ENCODE measurements at regions not wholly inside any gene's neighbourhood (a gene's known extent, or its start where the extent isn't known, plus 50 kb on each side); places are given as distances from the start of the nearest gene placed in this dataset.

- H3K9me3 ChIP-seq (ENCODE audit: control insufficient read depth in 2 of 2, insufficient read depth in 1 of 2, low read depth in 1 of 2, low read length in 1 of 2), result peaks cover 0 to 3% of the 10 kb centered on the region in 2 donors
- no peaks in the 10 kb centered on the region for H3K36me3 ChIP-seq (ENCODE audit: control insufficient read depth in 2 of 2, insufficient read depth in 2 of 2, low read length in 1 of 2)
- no peaks in the 10 kb centered on the region for H3K4me1 ChIP-seq (ENCODE audit: control insufficient read depth in 2 of 2, insufficient read depth in 2 of 2, low read length in 1 of 2)
- no peaks in the 10 kb centered on the region for H3K27me3 ChIP-seq (ENCODE audit: control insufficient read depth in 1 of 2, insufficient read depth in 2 of 2, low read length in 2 of 2)
- no peak overlapping the region for H3K27ac ChIP-seq (ENCODE audit: low read depth in 2 of 2, low read length in 1 of 2)
- H3K4me3 ChIP-seq (ENCODE audit: low read depth in 1 of 2, low read length in 2 of 2), result no peak overlapping the region
- 79 to 84% methylated on average over 5 of the region's 5 CpGs for WGBS, 2 donors
Observed at GRCh38 chr19:32138416-32138815, 207.0 kb upstream of the ZNF507 start.

- 56 to 58% methylated on average over 7 of the region's 7 CpGs for WGBS, 2 donors
Observed at GRCh38 chr19:32141840-32142511, 203.4 kb upstream of the ZNF507 start.

GRCh38 chr19:32146664-32147063 is 198.7 kb upstream of the ZNF507 start:
- no peaks in the 10 kb centered on the region for H3K27me3 ChIP-seq (ENCODE audit: control insufficient read depth in 1 of 2, insufficient read depth in 2 of 2, low read length in 2 of 2)
- no peaks in the 10 kb centered on the region for H3K4me1 ChIP-seq (ENCODE audit: control insufficient read depth in 2 of 2, insufficient read depth in 2 of 2, low read length in 1 of 2)
- H3K9me3 ChIP-seq (ENCODE audit: control insufficient read depth in 2 of 2, insufficient read depth in 1 of 2, low read depth in 1 of 2, low read length in 1 of 2), result peaks cover 0 to 7% of the 10 kb centered on the region in 2 donors
- H3K4me3 ChIP-seq (ENCODE audit: low read depth in 1 of 2, low read length in 2 of 2), result no peak overlapping the region
- no peaks in the 10 kb centered on the region for H3K36me3 ChIP-seq (ENCODE audit: control insufficient read depth in 2 of 2, insufficient read depth in 2 of 2, low read length in 1 of 2)
- H3K27ac ChIP-seq (ENCODE audit: low read depth in 2 of 2, low read length in 1 of 2), result no peak overlapping the region

More at GRCh38 chr19:32141840-32142511, 203.4 kb upstream of the ZNF507 start:
- Histone ChIP-seq H3K36me3 (ENCODE audit: control insufficient read depth in 2 of 2, insufficient read depth in 2 of 2, low read length in 1 of 2) (no peaks in the 10 kb centered on the region), H3K4me3 (ENCODE audit: low read depth in 1 of 2, low read length in 2 of 2) (no peak overlapping the region), H3K9me3 (ENCODE audit: control insufficient read depth in 2 of 2, insufficient read depth in 1 of 2, low read depth in 1 of 2, low read length in 1 of 2) (peaks cover 0 to 10% of the 10 kb centered on the region in 2 donors), H3K4me1 (ENCODE audit: control insufficient read depth in 2 of 2, insufficient read depth in 2 of 2, low read length in 1 of 2) (no peaks in the 10 kb centered on the region), H3K27me3 (ENCODE audit: control insufficient read depth in 1 of 2, insufficient read depth in 2 of 2, low read length in 2 of 2) (no peaks in the 10 kb centered on the region), H3K27ac (ENCODE audit: low read depth in 2 of 2, low read length in 1 of 2) (no peak overlapping the region)

- no peaks in the 10 kb centered on the region for H3K4me1 ChIP-seq (ENCODE audit: control insufficient read depth in 2 of 2, insufficient read depth in 2 of 2, low read length in 1 of 2)
Observed at GRCh38 chr19:32150605-32151004, 194.8 kb upstream of the ZNF507 start.

GRCh38 chr19:32154418-32154817 is 191.0 kb upstream of the ZNF507 start:
- peaks cover 0 to 2% of the 10 kb centered on the region in 2 donors for H3K9me3 ChIP-seq (ENCODE audit: control insufficient read depth in 2 of 2, insufficient read depth in 1 of 2, low read depth in 1 of 2, low read length in 1 of 2)
- whole genome bisulfite sequencing, 2 donors, result 84 to 94% methylated on average over 4 of the region's 4 CpGs
- no peaks in the 10 kb centered on the region for H3K4me1 ChIP-seq (ENCODE audit: control insufficient read depth in 2 of 2, insufficient read depth in 2 of 2, low read length in 1 of 2)
- H3K36me3 ChIP-seq (ENCODE audit: control insufficient read depth in 2 of 2, insufficient read depth in 2 of 2, low read length in 1 of 2), result no peaks in the 10 kb centered on the region
- no peak overlapping the region for H3K4me3 ChIP-seq (ENCODE audit: low read depth in 1 of 2, low read length in 2 of 2)
- no peak overlapping the region for H3K27ac ChIP-seq (ENCODE audit: low read depth in 2 of 2, low read length in 1 of 2)
- no peaks in the 10 kb centered on the region for H3K27me3 ChIP-seq (ENCODE audit: control insufficient read depth in 1 of 2, insufficient read depth in 2 of 2, low read length in 2 of 2)

More at GRCh38 chr19:32150605-32151004, 194.8 kb upstream of the ZNF507 start:
- Histone ChIP-seq H3K4me3 (ENCODE audit: low read depth in 1 of 2, low read length in 2 of 2) (no peak overlapping the region), H3K36me3 (ENCODE audit: control insufficient read depth in 2 of 2, insufficient read depth in 2 of 2, low read length in 1 of 2) (no peaks in the 10 kb centered on the region), H3K27ac (ENCODE audit: low read depth in 2 of 2, low read length in 1 of 2) (no peak overlapping the region), H3K9me3 (ENCODE audit: control insufficient read depth in 2 of 2, insufficient read depth in 1 of 2, low read depth in 1 of 2, low read length in 1 of 2) (peaks cover 0 to 1% of the 10 kb centered on the region in 2 donors), H3K27me3 (ENCODE audit: control insufficient read depth in 1 of 2, insufficient read depth in 2 of 2, low read length in 2 of 2) (no peaks in the 10 kb centered on the region)

- Histone ChIP-seq H3K27me3 (ENCODE audit: control insufficient read depth in 1 of 2, insufficient read depth in 2 of 2, low read length in 2 of 2) (no peaks in the 10 kb centered on the region), H3K27ac (ENCODE audit: low read depth in 2 of 2, low read length in 1 of 2) (no peak overlapping the region), H3K36me3 (ENCODE audit: control insufficient read depth in 2 of 2, insufficient read depth in 2 of 2, low read length in 1 of 2) (no peaks in the 10 kb centered on the region), H3K4me3 (ENCODE audit: low read depth in 1 of 2, low read length in 2 of 2) (no peak overlapping the region), H3K9me3 (ENCODE audit: control insufficient read depth in 2 of 2, insufficient read depth in 1 of 2, low read depth in 1 of 2, low read length in 1 of 2) (no peaks in the 10 kb centered on the region), H3K4me1 (ENCODE audit: control insufficient read depth in 2 of 2, insufficient read depth in 2 of 2, low read length in 1 of 2) (no peaks in the 10 kb centered on the region)
- 65 to 66% methylated on average over 3 of the region's 3 CpGs for WGBS, 2 donors
Observed at GRCh38 chr19:32164384-32164992, 180.9 kb upstream of the ZNF507 start.

- H3K27me3 ChIP-seq (ENCODE audit: control insufficient read depth in 1 of 2, insufficient read depth in 2 of 2, low read length in 2 of 2), result no peaks in the 10 kb centered on the region
- no peak overlapping the region for H3K27ac ChIP-seq (ENCODE audit: low read depth in 2 of 2, low read length in 1 of 2)
- H3K4me3 ChIP-seq (ENCODE audit: low read depth in 1 of 2, low read length in 2 of 2), result no peak overlapping the region
- H3K36me3 ChIP-seq (ENCODE audit: control insufficient read depth in 2 of 2, insufficient read depth in 2 of 2, low read length in 1 of 2), result no peaks in the 10 kb centered on the region
- 72 to 74% methylated on average over 11 of the region's 11 CpGs for WGBS, 2 donors
- H3K9me3 ChIP-seq (ENCODE audit: control insufficient read depth in 2 of 2, insufficient read depth in 1 of 2, low read depth in 1 of 2, low read length in 1 of 2), result no peaks in the 10 kb centered on the region
- H3K4me1 ChIP-seq (ENCODE audit: control insufficient read depth in 2 of 2, insufficient read depth in 2 of 2, low read length in 1 of 2), result no peaks in the 10 kb centered on the region
Observed at GRCh38 chr19:32165141-32165540, 180.3 kb upstream of the ZNF507 start.

GRCh38 chr19:32165750-32166149 is 179.7 kb upstream of the ZNF507 start:
- WGBS, 2 donors, result 72 to 75% methylated on average over 16 of the region's 16 CpGs
- H3K36me3 ChIP-seq (ENCODE audit: control insufficient read depth in 2 of 2, insufficient read depth in 2 of 2, low read length in 1 of 2), result no peaks in the 10 kb centered on the region
- H3K4me1 ChIP-seq (ENCODE audit: control insufficient read depth in 2 of 2, insufficient read depth in 2 of 2, low read length in 1 of 2), result no peaks in the 10 kb centered on the region
- H3K4me3 ChIP-seq (ENCODE audit: low read depth in 1 of 2, low read length in 2 of 2), result no peak overlapping the region
- H3K27me3 ChIP-seq (ENCODE audit: control insufficient read depth in 1 of 2, insufficient read depth in 2 of 2, low read length in 2 of 2), result no peaks in the 10 kb centered on the region
- no peaks in the 10 kb centered on the region for H3K9me3 ChIP-seq (ENCODE audit: control insufficient read depth in 2 of 2, insufficient read depth in 1 of 2, low read depth in 1 of 2, low read length in 1 of 2)
- no peak overlapping the region for H3K27ac ChIP-seq (ENCODE audit: low read depth in 2 of 2, low read length in 1 of 2)

GRCh38 chr19:32166238-32166637 is 179.2 kb upstream of the ZNF507 start:
- Histone ChIP-seq H3K27ac (ENCODE audit: low read depth in 2 of 2, low read length in 1 of 2) (no peak overlapping the region), H3K27me3 (ENCODE audit: control insufficient read depth in 1 of 2, insufficient read depth in 2 of 2, low read length in 2 of 2) (no peaks in the 10 kb centered on the region)

GRCh38 chr19:32168111-32168510 is 177.3 kb upstream of the ZNF507 start:
- no peaks in the 10 kb centered on the region for H3K36me3 ChIP-seq (ENCODE audit: control insufficient read depth in 2 of 2, insufficient read depth in 2 of 2, low read length in 1 of 2)
- H3K9me3 ChIP-seq (ENCODE audit: control insufficient read depth in 2 of 2, insufficient read depth in 1 of 2, low read depth in 1 of 2, low read length in 1 of 2), result no peaks in the 10 kb centered on the region
- no peak overlapping the region for H3K27ac ChIP-seq (ENCODE audit: low read depth in 2 of 2, low read length in 1 of 2)
- no peaks in the 10 kb centered on the region for H3K4me1 ChIP-seq (ENCODE audit: control insufficient read depth in 2 of 2, insufficient read depth in 2 of 2, low read length in 1 of 2)
- H3K27me3 ChIP-seq (ENCODE audit: control insufficient read depth in 1 of 2, insufficient read depth in 2 of 2, low read length in 2 of 2), result no peaks in the 10 kb centered on the region
- no peak overlapping the region for H3K4me3 ChIP-seq (ENCODE audit: low read depth in 1 of 2, low read length in 2 of 2)
- WGBS, 2 donors, result 77 to 80% methylated on average over 4 of the region's 4 CpGs

More at GRCh38 chr19:32166238-32166637, 179.2 kb upstream of the ZNF507 start:
- WGBS, 2 donors, result 50 to 56% methylated on average over 9 of the region's 9 CpGs
- Histone ChIP-seq H3K36me3 (ENCODE audit: control insufficient read depth in 2 of 2, insufficient read depth in 2 of 2, low read length in 1 of 2) (no peaks in the 10 kb centered on the region), H3K9me3 (ENCODE audit: control insufficient read depth in 2 of 2, insufficient read depth in 1 of 2, low read depth in 1 of 2, low read length in 1 of 2) (no peaks in the 10 kb centered on the region), H3K4me3 (ENCODE audit: low read depth in 1 of 2, low read length in 2 of 2) (no peak overlapping the region), H3K4me1 (ENCODE audit: control insufficient read depth in 2 of 2, insufficient read depth in 2 of 2, low read length in 1 of 2) (no peaks in the 10 kb centered on the region)
